AG10803 (cell line): ENCODE measurements at regions not wholly inside any gene's neighbourhood (a gene's known extent, or its start where the extent isn't known, plus 50 kb on each side); places are given as distances from the start of the nearest gene placed in this dataset.
A peak's percentile ranks its signal among the peaks of the same experiment; 100 is the strongest.
"Not testable (repeated sequence)": the region's sequence is repeated elsewhere in the genome, so short reads cannot be mapped to it uniquely, and the experiment has no call there.

ENCODE experiments used
- DNase-seq: peaks from one replicate; pipeline ENCODE4 v3.0.0; 2010; ENCODE audit warnings: low read depth
- H3K4me3 ChIP-seq: 2 replicates; pipeline ENCODE4 v1.5.1; 2011; ENCODE audit warnings: mild to moderate bottlenecking, low read length, control low read depth
- CTCF ChIP-seq: conservative IDR thresholded peaks from 2 replicates; pipeline ENCODE4 v1.5.1; 2011; ENCODE audit warnings: mild to moderate bottlenecking, low read length, control low read depth, inconsistent platforms

- no peak for DNase-seq
- no peak overlapping the region for H3K4me3 ChIP-seq
- no peak for TF ChIP-seq CTCF
These were observed 897.5 kb upstream of the NDST4 start for GRCh38 chr4:116010923-116011322.

- no peak for TF ChIP-seq CTCF
These were observed 892.3 kb upstream of the NDST4 start for GRCh38 chr4:116005806-116006088.

GRCh38 chr4:116005037-116005805, 891.8 kb upstream of the NDST4 start:
- TF ChIP-seq CTCF = no peak
- peak; percentile 1 for DNase-seq
- no peak overlapping the region for H3K4me3 ChIP-seq

More at GRCh38 chr4:116005806-116006088, 892.3 kb upstream of the NDST4 start:
- no peak for DNase-seq
- no peak overlapping the region for H3K4me3 ChIP-seq

- no peak for DNase-seq
- H3K4me3 ChIP-seq = no peak overlapping the region
- no peak for TF ChIP-seq CTCF
These were observed 887.9 kb upstream of the NDST4 start for GRCh38 chr4:116001291-116001690.

GRCh38 chr4:115986573-115986972, 873.2 kb upstream of the NDST4 start:
- no peak overlapping the region for H3K4me3 ChIP-seq
- DNase-seq = no peak
- TF ChIP-seq CTCF = no peak

GRCh38 chr4:115975421-115976001, 862.1 kb upstream of the NDST4 start:
- not testable (repeated sequence) for DNase-seq

GRCh38 chr4:115973768-115974167, 860.3 kb upstream of the NDST4 start:
- DNase-seq = no peak
- TF ChIP-seq CTCF = no peak
- no peak overlapping the region for H3K4me3 ChIP-seq

More at GRCh38 chr4:115975421-115976001, 862.1 kb upstream of the NDST4 start:
- not testable (repeated sequence) for H3K4me3 ChIP-seq
